DND-41 (cell line): ENCODE measurements at regions not wholly inside any gene's neighbourhood (a gene's known extent, or its start where the extent isn't known, plus 50 kb on each side); places are given as distances from the start of the nearest gene placed in this dataset.

Experiments
- ATAC-seq: fragments of 200-7000 bp; cut with Tn5 transposase; 3 replicates; pipeline ENCODE4 v1.9.1; 2021; ENCODE audit warnings: low read depth; ENCODE audit not compliant: insufficient read depth
- DNase-seq: peaks from one replicate; pipeline ENCODE4 v3.0.0-alpha.2; 2020
- H2AFZ ChIP-seq: 2 replicates; pipeline ENCODE4 v1.6.0; 2012; ENCODE audit warnings: low read depth, low read length
- H3K27ac ChIP-seq: 2 replicates; pipeline ENCODE4 v1.5.1; 2012; ENCODE audit warnings: low read length, inconsistent platforms
- H3K27me3 ChIP-seq: fragments of 200-600 bp; sonication (generic); 2 replicates; pipeline ENCODE4 v1.6.0; 2012; ENCODE audit warnings: low read length, mild to moderate bottlenecking, inconsistent platforms; ENCODE audit not compliant: insufficient read depth, poor library complexity
- H3K36me3 ChIP-seq: 2 replicates; pipeline ENCODE4 v1.5.1; 2012; ENCODE audit warnings: low read length, inconsistent platforms; ENCODE audit not compliant: insufficient read depth
- H3K4me1 ChIP-seq: 2 replicates; pipeline ENCODE4 v1.5.1; 2012; ENCODE audit warnings: mild to moderate bottlenecking, low read length; ENCODE audit not compliant: insufficient read depth
- H3K4me2 ChIP-seq: 2 replicates; pipeline ENCODE4 v1.6.0; 2012; ENCODE audit warnings: mild to moderate bottlenecking, moderate library complexity, low read length, inconsistent platforms; ENCODE audit not compliant: insufficient read depth
- H3K4me3 ChIP-seq, 2 experiments: fragments of 200-600 bp in 1 of 2; shearing (Covaris generic) in 1 of 2; 2 replicates each; pipeline ENCODE4 v1.5.1; 2012 to 2016; ENCODE audit warnings: inconsistent platforms in 2 of 2, low read length in 2 of 2, mild to moderate bottlenecking in 2 of 2, low read depth in 1 of 2, moderate library complexity in 1 of 2
- H3K79me2 ChIP-seq: 2 replicates; pipeline ENCODE4 v1.6.0; 2012; ENCODE audit warnings: low read length, inconsistent platforms; ENCODE audit not compliant: insufficient read depth
- H3K9ac ChIP-seq: 2 replicates; pipeline ENCODE4 v1.6.0; 2012; ENCODE audit warnings: low read depth, mild to moderate bottlenecking, inconsistent platforms, low read length, moderate library complexity
- H3K9me3 ChIP-seq: 2 replicates; pipeline ENCODE4 v1.5.1; 2012; ENCODE audit warnings: low read length, moderate library complexity, mild to moderate bottlenecking, inconsistent platforms; ENCODE audit not compliant: insufficient read depth, severe bottlenecking
- H4K20me1 ChIP-seq: 2 replicates; pipeline ENCODE4 v1.6.0; 2012; ENCODE audit warnings: low read length; ENCODE audit not compliant: insufficient read depth
- EZH2 ChIP-seq: IDR thresholded peaks from 3 replicates; pipeline ENCODE4 v1.6.1; 2012; ENCODE audit warnings: borderline replicate concordance, low read depth, mild to moderate bottlenecking, moderate library complexity, low read length, inconsistent platforms; ENCODE audit not compliant: severe bottlenecking
- TF ChIP-seq, protein P1 (sequence below): IDR thresholded peaks from 2 replicates; pipeline ENCODE4 v1.5.1; 2012; ENCODE audit warnings: borderline replicate concordance, low read length, moderate library complexity, mild to moderate bottlenecking; ENCODE audit not compliant: poor library complexity, severe bottlenecking; ENCODE audit errors: extremely low read depth

- Histone ChIP-seq H2AFZ (no peak overlapping the region), H3K27ac (no peak overlapping the region), H3K79me2 (no peaks in the 10 kb centered on the region), H3K4me3 (no peak overlapping the region), H3K4me1 (no peaks in the 10 kb centered on the region), H3K9ac (no peak overlapping the region), H3K36me3 (no peaks in the 10 kb centered on the region), H3K4me2 (no peak overlapping the region), H3K9me3 (no peaks in the 10 kb centered on the region), H4K20me1 (no peaks in the 10 kb centered on the region), H3K27me3 (no peaks in the 10 kb centered on the region)
- TF ChIP-seq, protein P1, sequence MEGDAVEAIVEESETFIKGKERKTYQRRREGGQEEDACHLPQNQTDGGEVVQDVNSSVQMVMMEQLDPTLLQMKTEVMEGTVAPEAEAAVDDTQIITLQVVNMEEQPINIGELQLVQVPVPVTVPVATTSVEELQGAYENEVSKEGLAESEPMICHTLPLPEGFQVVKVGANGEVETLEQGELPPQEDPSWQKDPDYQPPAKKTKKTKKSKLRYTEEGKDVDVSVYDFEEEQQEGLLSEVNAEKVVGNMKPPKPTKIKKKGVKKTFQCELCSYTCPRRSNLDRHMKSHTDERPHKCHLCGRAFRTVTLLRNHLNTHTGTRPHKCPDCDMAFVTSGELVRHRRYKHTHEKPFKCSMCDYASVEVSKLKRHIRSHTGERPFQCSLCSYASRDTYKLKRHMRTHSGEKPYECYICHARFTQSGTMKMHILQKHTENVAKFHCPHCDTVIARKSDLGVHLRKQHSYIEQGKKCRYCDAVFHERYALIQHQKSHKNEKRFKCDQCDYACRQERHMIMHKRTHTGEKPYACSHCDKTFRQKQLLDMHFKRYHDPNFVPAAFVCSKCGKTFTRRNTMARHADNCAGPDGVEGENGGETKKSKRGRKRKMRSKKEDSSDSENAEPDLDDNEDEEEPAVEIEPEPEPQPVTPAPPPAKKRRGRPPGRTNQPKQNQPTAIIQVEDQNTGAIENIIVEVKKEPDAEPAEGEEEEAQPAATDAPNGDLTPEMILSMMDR: no peak
- no peak for TF ChIP-seq EZH2
- DNase-seq: no peak
- no peak for ATAC-seq
Observed at GRCh38 chr2:19717446-19717845, 184.3 kb downstream of the TTC32 start.

DNA sequence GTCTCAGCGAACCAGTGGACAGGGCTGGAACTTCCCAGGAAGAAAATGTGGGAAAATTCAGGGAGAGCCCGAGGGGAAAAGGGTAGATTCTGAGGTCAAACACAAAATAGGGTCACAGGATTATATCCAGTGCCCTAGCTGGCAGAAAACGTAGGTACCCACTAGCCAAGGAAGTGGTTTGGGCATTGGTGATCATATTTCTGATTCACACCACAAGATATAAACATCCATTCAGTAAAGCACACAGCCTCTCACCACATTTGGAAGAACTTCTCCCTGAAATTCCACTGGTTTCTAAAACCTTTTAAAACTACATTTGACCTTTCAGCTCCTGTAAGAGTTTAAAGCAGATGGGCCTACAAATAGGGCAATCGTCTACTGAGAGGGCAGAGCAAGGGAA is 186.9 kb downstream of the TTC32 start:
- Histone ChIP-seq H3K4me1 (no peaks in the 10 kb centered on the region), H3K79me2 (no peaks in the 10 kb centered on the region), H3K4me2 (no peak overlapping the region), H3K27me3 (no peaks in the 10 kb centered on the region), H2AFZ (no peak overlapping the region), H3K9ac (no peak overlapping the region), H4K20me1 (no peaks in the 10 kb centered on the region), H3K36me3 (no peaks in the 10 kb centered on the region), H3K9me3 (no peaks in the 10 kb centered on the region), H3K4me3 (no peak overlapping the region), H3K27ac (no peak overlapping the region)
- TF ChIP-seq, protein P1: no peak
- DNase-seq: no peak
- ATAC-seq: no peak

DNA sequence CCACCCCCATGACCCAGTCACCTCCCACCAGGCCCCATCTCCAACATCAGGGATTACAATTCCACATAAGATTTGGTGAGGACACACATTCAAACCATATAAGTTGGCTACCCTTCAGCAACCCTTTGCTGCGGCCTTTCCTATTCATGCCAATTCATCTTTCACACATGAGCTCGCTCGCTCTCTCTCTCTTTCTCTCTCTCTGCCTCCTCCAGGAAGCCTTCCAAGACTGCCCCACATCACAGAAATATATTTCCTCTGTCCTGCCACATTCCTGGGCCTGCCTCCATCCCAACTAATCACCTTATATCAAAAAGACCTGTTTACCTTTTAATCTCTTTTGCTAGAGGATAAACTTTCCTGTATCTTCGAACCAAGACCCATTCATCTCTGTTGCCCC is 188.9 kb downstream of the TTC32 start:
- no peak overlapping the region for H3K4me2 ChIP-seq
- H2AFZ ChIP-seq: no peak overlapping the region
- no peak overlapping the region for H3K4me3 ChIP-seq
- no peaks in the 10 kb centered on the region for H3K27me3 ChIP-seq
- no peak overlapping the region for H3K27ac ChIP-seq
- no peaks in the 10 kb centered on the region for H3K4me1 ChIP-seq
- no peaks in the 10 kb centered on the region for H3K36me3 ChIP-seq
- TF ChIP-seq, protein P1: no peak
- TF ChIP-seq EZH2: no peak
- no peaks in the 10 kb centered on the region for H4K20me1 ChIP-seq
- DNase-seq (no peak), ATAC-seq (no peak)
- no peaks in the 10 kb centered on the region for H3K79me2 ChIP-seq
- no peaks in the 10 kb centered on the region for H3K9me3 ChIP-seq
- no peak overlapping the region for H3K9ac ChIP-seq
